SKM-1 (cell line): ENCODE measurements at regions not wholly inside any gene's neighbourhood (a gene's known extent, or its start where the extent isn't known, plus 50 kb on each side); places are given as distances from the start of the nearest gene placed in this dataset.

ENCODE experiments used
- DNase-seq: peaks from one replicate; lab custom pipeline; 2025; ENCODE audit not compliant: unreplicated experiment; lab: John Stamatoyannopoulos, UW

GRCh38 chr5:14019768-14020290 lies 75.3 kb upstream of the DNAH5 start:
- no peak for DNase-seq

GRCh38 chr5:14017904-14018303 lies 73.4 kb upstream of the DNAH5 start:
- DNase-seq: no peak

GRCh38 chr5:14016549-14016948 lies 72.1 kb upstream of the DNAH5 start:
- no peak for DNase-seq

GRCh38 chr5:14011089-14012020 lies 66.9 kb upstream of the DNAH5 start:
- DNase-seq: peak; percentile 31

- DNase-seq: no peak
Observed at GRCh38 chr5:14009575-14009974, 65.1 kb upstream of the DNAH5 start.

- DNase-seq: no peak
Observed at GRCh38 chr5:14008819-14009311, 64.4 kb upstream of the DNAH5 start.

- DNase-seq: no peak
Observed at GRCh38 chr5:14006823-14007520, 62.5 kb upstream of the DNAH5 start.

- no peak for DNase-seq
Observed at GRCh38 chr5:14004598-14005394, 60.3 kb upstream of the DNAH5 start.

- DNase-seq: peak; percentile 47
Observed at GRCh38 chr5:14003936-14004335, 59.4 kb upstream of the DNAH5 start.

GRCh38 chr5:14003513-14003912 lies 59.0 kb upstream of the DNAH5 start:
- DNase-seq: no peak

GRCh38 chr5:13998254-13998653 lies 53.8 kb upstream of the DNAH5 start:
- no peak for DNase-seq

- no peak for DNase-seq
Observed at GRCh38 chr5:13997514-13997913, 53.0 kb upstream of the DNAH5 start.

GRCh38 chr5:13994621-13995253 lies 50.2 kb upstream of the DNAH5 start:
- no peak for DNase-seq
